ENCODE measurements at regions not wholly inside any gene's neighbourhood (a gene's known extent, or its start where the extent isn't known, plus 50 kb on each side); places are given as distances from the start of the nearest gene placed in this dataset.

DNA sequence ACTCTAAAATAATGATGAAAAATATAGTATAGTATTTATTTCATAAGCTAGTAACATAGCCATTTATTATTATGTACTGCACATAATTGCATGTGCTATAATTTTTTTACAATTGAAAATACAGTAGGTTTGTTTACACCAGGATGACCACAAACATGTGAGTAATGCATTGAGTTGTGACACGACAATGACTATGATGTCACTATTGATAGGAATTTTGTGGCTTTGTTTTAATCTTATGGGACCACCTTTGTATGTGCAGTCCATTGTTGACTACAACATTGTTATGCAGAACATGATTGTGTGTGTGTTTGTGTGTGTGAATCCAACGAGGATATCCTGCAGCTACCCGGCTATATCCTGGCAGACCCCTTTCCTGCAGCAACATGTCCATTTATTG lies 372.2 kb upstream of the MCTP2 start:
- H3K4me2 ChIP-seq (ENCODE audit: low read length) = no peak overlapping the region

DNA sequence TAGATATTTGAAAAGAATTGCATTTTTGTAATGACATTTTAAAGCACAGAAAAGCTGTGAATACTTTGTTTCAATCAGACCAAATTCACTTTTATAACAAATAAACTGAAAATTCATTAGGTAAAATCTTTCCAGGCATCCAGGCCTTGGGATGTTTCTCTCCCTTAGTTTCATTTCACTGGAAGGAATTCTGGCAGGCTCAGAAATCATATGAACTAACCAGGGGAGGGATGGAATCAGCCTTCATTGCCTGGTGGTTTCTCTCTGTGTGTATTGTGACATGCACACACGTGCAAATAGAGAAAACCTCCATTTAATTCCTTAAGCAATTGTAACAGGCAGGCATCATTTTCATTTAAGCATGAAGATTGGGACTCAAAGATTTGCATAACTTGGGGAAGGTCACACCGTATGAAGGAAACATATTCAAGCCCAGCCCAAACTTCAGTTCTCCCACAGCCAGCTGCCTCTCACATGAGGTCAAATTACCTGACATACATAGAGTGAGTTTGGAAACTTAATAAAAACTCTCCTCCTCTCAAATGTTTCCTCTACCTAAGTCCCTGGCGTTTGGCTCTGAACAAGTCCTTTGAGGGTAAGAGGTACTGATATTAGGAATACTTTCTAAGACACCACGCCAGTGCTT lies 376.1 kb upstream of the MCTP2 start:
- H3K27me3 ChIP-seq (ENCODE audit: control insufficient read depth, insufficient read depth, low read length) = no peaks in the 10 kb centered on the region
- H3K4me2 ChIP-seq (ENCODE audit: low read length) = no peak overlapping the region
- H3K9me3 ChIP-seq (replicated peaks; ENCODE audit: low read length) = no peaks in the 10 kb centered on the region
- no peak overlapping the region for H3K4me3 ChIP-seq (ENCODE audit: low read length)
- no peaks in the 10 kb centered on the region for H3K36me3 ChIP-seq (ENCODE audit: insufficient read depth, low read length)
- H3K4me1 ChIP-seq (ENCODE audit: control insufficient read depth, insufficient read depth, low read length) = no peaks in the 10 kb centered on the region
- no peak overlapping the region for H3K9ac ChIP-seq (ENCODE audit: low read depth, low read length)

More for the DNA sequence above, 372.2 kb upstream of the MCTP2 start:
- Histone ChIP-seq H3K36me3 (ENCODE audit: insufficient read depth, low read length) (no peaks in the 10 kb centered on the region), H3K4me3 (ENCODE audit: low read length) (no peak overlapping the region), H3K4me1 (ENCODE audit: control insufficient read depth, insufficient read depth, low read length) (no peaks in the 10 kb centered on the region), H3K9ac (ENCODE audit: low read depth, low read length) (no peak overlapping the region), H3K27me3 (ENCODE audit: control insufficient read depth, insufficient read depth, low read length) (no peaks in the 10 kb centered on the region), H3K9me3 (replicated peaks; ENCODE audit: low read length) (no peaks in the 10 kb centered on the region)

GRCh38 chr15:93854088-93854487 lies 377.3 kb upstream of the MCTP2 start:
- Histone ChIP-seq H3K4me1 (ENCODE audit: control insufficient read depth, insufficient read depth, low read length) (no peaks in the 10 kb centered on the region), H3K36me3 (ENCODE audit: insufficient read depth, low read length) (no peaks in the 10 kb centered on the region)

DNA sequence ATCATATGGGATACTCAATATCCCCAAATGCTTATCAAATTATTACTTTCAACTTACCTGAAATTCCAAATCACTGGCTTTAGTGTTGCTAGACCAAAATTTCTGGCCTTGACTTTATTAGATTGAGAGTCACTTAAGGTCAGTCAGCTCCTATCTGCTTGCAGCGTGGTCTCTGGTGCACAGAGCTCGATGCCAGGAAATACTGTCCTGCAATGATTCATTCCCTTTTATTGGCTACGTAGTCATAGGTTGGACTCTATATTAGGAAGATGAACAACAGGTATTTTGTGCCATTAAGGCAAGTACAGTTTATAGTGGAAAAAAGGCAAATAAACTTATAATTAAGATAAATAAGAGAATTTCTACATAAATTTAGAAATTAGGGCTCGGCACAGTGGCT lies 378.6 kb upstream of the MCTP2 start:
- no peaks in the 10 kb centered on the region for H3K27me3 ChIP-seq (ENCODE audit: control insufficient read depth, insufficient read depth, low read length)
- H3K36me3 ChIP-seq (ENCODE audit: insufficient read depth, low read length) = no peaks in the 10 kb centered on the region

More at GRCh38 chr15:93854088-93854487, 377.3 kb upstream of the MCTP2 start:
- Histone ChIP-seq H3K4me3 (ENCODE audit: low read length) (no peak overlapping the region), H3K27me3 (ENCODE audit: control insufficient read depth, insufficient read depth, low read length) (no peaks in the 10 kb centered on the region), H3K9me3 (replicated peaks; ENCODE audit: low read length) (no peaks in the 10 kb centered on the region), H3K4me2 (ENCODE audit: low read length) (no peak overlapping the region), H3K9ac (ENCODE audit: low read depth, low read length) (no peak overlapping the region)

GRCh38 chr15:93848490-93848889 lies 382.9 kb upstream of the MCTP2 start:
- Histone ChIP-seq H3K36me3 (ENCODE audit: insufficient read depth, low read length) (no peaks in the 10 kb centered on the region), H3K9me3 (replicated peaks; ENCODE audit: low read length) (no peaks in the 10 kb centered on the region), H3K4me1 (ENCODE audit: control insufficient read depth, insufficient read depth, low read length) (no peaks in the 10 kb centered on the region), H3K4me3 (ENCODE audit: low read length) (no peak overlapping the region), H3K27me3 (ENCODE audit: control insufficient read depth, insufficient read depth, low read length) (no peaks in the 10 kb centered on the region), H3K9ac (ENCODE audit: low read depth, low read length) (no peak overlapping the region), H3K4me2 (ENCODE audit: low read length) (no peak overlapping the region)

More for the DNA sequence above, 378.6 kb upstream of the MCTP2 start:
- H3K9ac ChIP-seq (ENCODE audit: low read depth, low read length) = no peak overlapping the region
- H3K9me3 ChIP-seq (replicated peaks; ENCODE audit: low read length) = no peaks in the 10 kb centered on the region
- H3K4me3 ChIP-seq (ENCODE audit: low read length) = no peak overlapping the region
- H3K4me2 ChIP-seq (ENCODE audit: low read length) = no peak overlapping the region
- H3K4me1 ChIP-seq (ENCODE audit: control insufficient read depth, insufficient read depth, low read length) = no peaks in the 10 kb centered on the region

DNA sequence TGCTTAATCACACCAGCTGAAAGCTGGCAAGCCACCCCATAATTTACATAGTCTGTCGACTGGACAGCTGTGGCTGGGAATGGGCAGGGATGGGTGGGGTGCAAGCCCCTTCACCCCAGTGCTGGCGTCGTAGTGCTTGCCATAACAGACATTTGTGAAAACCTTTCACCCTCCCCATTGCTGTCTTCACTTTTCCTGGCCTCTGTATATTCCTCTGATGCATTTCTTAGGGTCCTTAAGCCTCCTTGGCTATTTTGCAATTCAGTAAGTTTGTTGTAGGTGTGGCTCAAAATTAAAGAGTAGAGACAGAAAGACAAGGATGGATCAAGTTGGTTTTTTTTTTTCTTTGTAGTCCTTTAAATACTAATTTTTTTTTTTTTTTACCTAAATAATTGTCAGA lies 383.3 kb upstream of the MCTP2 start:
- H3K9ac ChIP-seq (ENCODE audit: low read depth, low read length) = no peak overlapping the region
- H3K36me3 ChIP-seq (ENCODE audit: insufficient read depth, low read length) = no peaks in the 10 kb centered on the region
- no peaks in the 10 kb centered on the region for H3K9me3 ChIP-seq (replicated peaks; ENCODE audit: low read length)
- H3K4me1 ChIP-seq (ENCODE audit: control insufficient read depth, insufficient read depth, low read length) = no peaks in the 10 kb centered on the region
- H3K27me3 ChIP-seq (ENCODE audit: control insufficient read depth, insufficient read depth, low read length) = no peaks in the 10 kb centered on the region
- no peak overlapping the region for H3K4me3 ChIP-seq (ENCODE audit: low read length)
- H3K4me2 ChIP-seq (ENCODE audit: low read length) = no peak overlapping the region

DNA sequence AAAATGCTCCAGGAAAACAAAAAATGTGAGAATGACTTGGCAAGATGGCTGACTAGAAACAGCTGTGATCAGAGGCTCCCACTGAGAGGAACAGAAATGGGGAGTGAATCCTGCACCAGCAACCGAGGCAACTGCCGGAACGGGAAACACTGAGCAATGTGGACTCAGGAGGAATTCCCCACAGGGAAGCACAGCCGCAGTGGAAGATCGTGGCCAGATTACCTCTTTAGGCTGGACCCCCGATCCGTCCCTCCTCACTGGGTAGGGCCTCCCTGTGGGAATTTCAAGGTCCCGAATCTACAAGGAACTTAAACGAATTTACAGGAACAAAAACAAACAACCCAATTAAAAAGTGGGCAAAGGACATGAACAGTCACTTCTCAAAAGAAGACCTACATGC lies 385.2 kb upstream of the MCTP2 start:
- H3K4me2 ChIP-seq (ENCODE audit: low read length) = no peak overlapping the region
- H3K36me3 ChIP-seq (ENCODE audit: insufficient read depth, low read length) = no peaks in the 10 kb centered on the region
- no peak overlapping the region for H3K9ac ChIP-seq (ENCODE audit: low read depth, low read length)
- H3K27me3 ChIP-seq (ENCODE audit: control insufficient read depth, insufficient read depth, low read length) = no peaks in the 10 kb centered on the region
- no peaks in the 10 kb centered on the region for H3K9me3 ChIP-seq (replicated peaks; ENCODE audit: low read length)
- no peaks in the 10 kb centered on the region for H3K4me1 ChIP-seq (ENCODE audit: control insufficient read depth, insufficient read depth, low read length)
- H3K4me3 ChIP-seq (ENCODE audit: low read length) = no peak overlapping the region

DNA sequence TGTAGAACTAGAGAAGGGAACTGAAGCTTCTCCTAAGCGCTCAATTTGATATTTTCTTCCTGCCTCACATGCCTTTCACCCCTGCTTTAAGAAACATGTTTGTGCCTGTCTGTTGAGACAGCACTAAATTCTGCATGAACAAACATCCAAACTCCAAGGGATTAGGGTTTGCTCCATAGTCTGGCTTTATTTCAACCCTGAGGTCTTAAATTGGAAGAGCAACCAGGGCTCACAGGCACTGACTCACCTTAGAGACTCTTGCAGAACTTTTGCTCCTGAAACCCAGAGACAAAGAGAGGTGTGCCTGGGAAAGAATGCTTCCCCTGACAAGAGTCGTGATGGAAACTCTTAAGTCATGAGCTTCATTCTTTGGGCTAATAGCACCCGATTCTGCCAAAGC lies 393.9 kb upstream of the MCTP2 start:
- no peak overlapping the region for H3K4me3 ChIP-seq (ENCODE audit: low read length)
- no peak overlapping the region for H3K4me2 ChIP-seq (ENCODE audit: low read length)
- no peak overlapping the region for H3K9ac ChIP-seq (ENCODE audit: low read depth, low read length)
- no peaks in the 10 kb centered on the region for H3K27me3 ChIP-seq (ENCODE audit: control insufficient read depth, insufficient read depth, low read length)
- no peaks in the 10 kb centered on the region for H3K36me3 ChIP-seq (ENCODE audit: insufficient read depth, low read length)
- H3K4me1 ChIP-seq (ENCODE audit: control insufficient read depth, insufficient read depth, low read length) = no peaks in the 10 kb centered on the region
- no peaks in the 10 kb centered on the region for H3K9me3 ChIP-seq (replicated peaks; ENCODE audit: low read length)

- H3K27me3 ChIP-seq (ENCODE audit: control insufficient read depth, insufficient read depth, low read length) = no peaks in the 10 kb centered on the region
- H3K9me3 ChIP-seq (replicated peaks; ENCODE audit: low read length) = no peaks in the 10 kb centered on the region
- H3K4me2 ChIP-seq (ENCODE audit: low read length) = no peak overlapping the region
- no peak overlapping the region for H3K4me3 ChIP-seq (ENCODE audit: low read length)
- H3K9ac ChIP-seq (ENCODE audit: low read depth, low read length) = no peak overlapping the region
- no peaks in the 10 kb centered on the region for H3K4me1 ChIP-seq (ENCODE audit: control insufficient read depth, insufficient read depth, low read length)
- no peaks in the 10 kb centered on the region for H3K36me3 ChIP-seq (ENCODE audit: insufficient read depth, low read length)
Observed at GRCh38 chr15:93835344-93835743, 396.0 kb upstream of the MCTP2 start.

GRCh38 chr15:93831641-93832040 lies 399.7 kb upstream of the MCTP2 start:
- Histone ChIP-seq H3K4me3 (ENCODE audit: low read length) (no peak overlapping the region), H3K4me2 (ENCODE audit: low read length) (no peak overlapping the region), H3K36me3 (ENCODE audit: insufficient read depth, low read length) (no peaks in the 10 kb centered on the region), H3K4me1 (ENCODE audit: control insufficient read depth, insufficient read depth, low read length) (no peaks in the 10 kb centered on the region), H3K27me3 (ENCODE audit: control insufficient read depth, insufficient read depth, low read length) (no peaks in the 10 kb centered on the region), H3K9ac (ENCODE audit: low read depth, low read length) (no peak overlapping the region), H3K9me3 (replicated peaks; ENCODE audit: low read length) (no peaks in the 10 kb centered on the region)

DNA sequence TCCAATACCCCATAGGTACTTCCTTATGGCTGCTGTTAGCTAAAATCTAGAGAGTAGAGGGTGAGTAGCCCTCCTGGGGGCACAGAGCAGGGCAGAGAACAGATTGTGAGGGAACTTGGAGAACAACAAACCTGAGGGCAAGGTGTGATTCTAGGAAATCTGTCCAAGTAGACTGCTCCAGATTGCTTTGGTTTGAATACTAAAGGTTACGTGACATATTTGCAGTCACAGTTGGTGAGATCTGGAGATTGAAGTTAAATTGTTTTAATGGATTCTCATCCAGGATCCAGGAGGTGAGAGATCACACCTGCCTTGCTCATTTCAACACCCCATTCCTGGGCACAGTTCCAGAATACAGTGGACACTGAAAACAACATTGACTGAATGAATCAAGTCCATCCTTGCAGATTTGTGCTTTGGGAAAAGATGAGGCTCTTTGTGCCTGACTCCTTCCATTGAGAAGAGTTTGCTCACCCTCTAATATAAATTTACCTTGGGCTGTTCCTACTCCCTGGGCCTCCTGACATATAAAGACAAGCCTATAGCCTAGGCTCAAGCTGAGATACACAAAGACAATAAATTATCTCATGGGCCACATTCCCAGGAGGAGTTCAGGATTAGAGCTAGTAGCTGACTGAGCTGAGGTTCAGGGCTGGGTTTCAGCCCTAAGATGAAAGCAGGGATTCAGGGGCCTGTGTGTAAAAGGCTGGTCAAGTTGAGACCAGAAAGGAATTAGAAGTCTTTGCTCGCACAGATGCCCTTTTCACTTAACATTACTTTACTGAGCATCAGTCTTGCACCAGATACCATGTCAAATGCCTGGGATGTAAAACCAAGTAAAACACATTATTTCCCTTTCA lies 400.9 kb upstream of the MCTP2 start:
- Histone ChIP-seq H3K4me3 (ENCODE audit: low read length) (no peak overlapping the region), H3K4me1 (ENCODE audit: control insufficient read depth, insufficient read depth, low read length) (no peaks in the 10 kb centered on the region)

More for the DNA sequence above, 400.9 kb upstream of the MCTP2 start:
- Histone ChIP-seq H3K9ac (ENCODE audit: low read depth, low read length) (no peak overlapping the region), H3K27me3 (ENCODE audit: control insufficient read depth, insufficient read depth, low read length) (no peaks in the 10 kb centered on the region), H3K9me3 (replicated peaks; ENCODE audit: low read length) (no peaks in the 10 kb centered on the region), H3K4me2 (ENCODE audit: low read length) (no peak overlapping the region), H3K36me3 (ENCODE audit: insufficient read depth, low read length) (no peaks in the 10 kb centered on the region)
